B cell (primary cell): ENCODE measurements at regions not wholly inside any gene's neighbourhood (a gene's known extent, or its start where the extent isn't known, plus 50 kb on each side); places are given as distances from the start of the nearest gene placed in this dataset.

Source experiments
- ATAC-seq: fragments of 200-7000 bp; cut with Tn5 transposase; one replicate; pipeline ENCODE4 v1.10.0; 2021; ENCODE audit warnings: low read depth, mild to moderate bottlenecking, moderate number of reproducible peaks, moderate library complexity
- CTCF ChIA-PET: fragments of 350-600 bp; sonication (Branson Sonifier 250); formaldehyde crosslinking; loops from one replicate; lab custom pipeline; 2021; ENCODE audit warnings: antibody characterized with exemption, inconsistent platforms; lab: Charles Lee
- POLR2A ChIA-PET: fragments of 350-600 bp; sonication (Branson Sonifier 250); formaldehyde crosslinking; loops from one replicate; lab custom pipeline; 2021; ENCODE audit warnings: antibody characterized with exemption; lab: Charles Lee
- DNase-seq: peaks from one replicate; pipeline ENCODE4 v3.0.0; 2013
- H2AFZ ChIP-seq: 2 replicates; pipeline ENCODE4 v1.6.1; 2012; ENCODE audit warnings: mild to moderate bottlenecking, low read depth, low read length; ENCODE audit not compliant: insufficient read depth, poor library complexity, severe bottlenecking
- H3K27ac ChIP-seq, 2 donors: 1 replicate in 1 of 2; 2 replicates in 1 of 2; pipeline ENCODE4 v1.5.1; 2012 to 2013; ENCODE audit warnings: low read length in 2 of 2, mild to moderate bottlenecking in 2 of 2, moderate library complexity in 1 of 2
- H3K27me3 ChIP-seq, 4 experiments: fragments of 200-600 bp in 1 of 4; sonication (generic) in 1 of 4; replicated peaks in 1 of 4; 1 replicate in 2 of 4; 2 replicates in 2 of 4; pipeline versions ENCODE4 v1.6.1 to v1.7.0; 2013 to 2016; ENCODE audit warnings: low read length in 3 of 4, mild to moderate bottlenecking in 2 of 4, mixed read lengths in 1 of 4, moderate library complexity in 1 of 4; ENCODE audit not compliant: insufficient read depth in 4 of 4, control insufficient read depth in 3 of 4; ENCODE audit errors: control extremely low read depth in 1 of 4
- H3K36me3 ChIP-seq, 2 experiments: replicated peaks in 1 of 2; 1 replicate in 1 of 2; 2 replicates in 1 of 2; pipeline versions ENCODE4 v1.6.1 to v1.7.1; 2013; ENCODE audit warnings: low read length in 1 of 2; ENCODE audit not compliant: insufficient read depth in 2 of 2, control insufficient read depth in 1 of 2; ENCODE audit errors: control extremely low read depth in 1 of 2, extremely low read depth in 1 of 2
- H3K4me1 ChIP-seq, 2 donors: fragments of 200-600 bp in 1 of 2; sonication (generic) in 1 of 2; 1 replicate in 1 of 2; 2 replicates in 1 of 2; pipeline versions ENCODE4 v1.5.1 to v1.6.1; 2013 to 2017; ENCODE audit warnings: low read length in 2 of 2; ENCODE audit not compliant: control insufficient read depth in 2 of 2, insufficient read depth in 2 of 2
- H3K4me2 ChIP-seq: replicated peaks from 2 replicates; pipeline ENCODE3; 2012; ENCODE audit warnings: mild to moderate bottlenecking, low read depth, low read length; ENCODE audit not compliant: poor library complexity, severe bottlenecking
- H3K4me3 ChIP-seq, 5 experiments: fragments of 200-600 bp in 1 of 5; sonication (generic) in 1 of 5; 1 replicate in 3 of 5; 2 replicates in 2 of 5; pipeline versions ENCODE4 v1.5.1 to v1.7.0; 2011 to 2016; ENCODE audit warnings: low read length in 4 of 5, mild to moderate bottlenecking in 4 of 5, low read depth in 2 of 5, control low read depth in 1 of 5, moderate library complexity in 1 of 5; ENCODE audit not compliant: insufficient read depth in 1 of 5; ENCODE audit errors: control extremely low read depth in 1 of 5, extremely low read depth in 1 of 5
- H3K79me2 ChIP-seq: fragments of 200-600 bp; sonication (generic); one replicate; pipeline ENCODE4 v1.6.0; 2016; ENCODE audit warnings: low read length; ENCODE audit not compliant: control insufficient read depth, insufficient read depth
- H3K9ac ChIP-seq: fragments of 200-600 bp; sonication (generic); 2 replicates; pipeline ENCODE4 v1.6.1; 2017; ENCODE audit warnings: mild to moderate bottlenecking, low read length, moderate library complexity
- H3K9me3 ChIP-seq, 3 donors: one replicate each; pipeline versions ENCODE4 v1.6.1 to v1.7.1; 2013; ENCODE audit warnings: low read length in 2 of 3; ENCODE audit not compliant: control insufficient read depth in 2 of 3, insufficient read depth in 1 of 3; ENCODE audit errors: control extremely low read depth in 1 of 3
- H4K20me1 ChIP-seq: 2 replicates; pipeline ENCODE4 v1.6.0; 2012; ENCODE audit warnings: mild to moderate bottlenecking, low read length; ENCODE audit not compliant: insufficient read depth, control insufficient read depth, poor library complexity, severe bottlenecking
- H3K27ac Mint-ChIP-seq: one replicate; pipeline ENCODE4 v1.8.0; 2021; ENCODE audit warnings: mixed read lengths
- H3K27me3 Mint-ChIP-seq: one replicate; pipeline ENCODE4 v1.8.0; 2021; ENCODE audit warnings: mixed read lengths
- H3K4me1 Mint-ChIP-seq: one replicate; pipeline ENCODE4 v1.8.0; 2021; ENCODE audit warnings: mixed read lengths
- H3K4me3 Mint-ChIP-seq: one replicate; pipeline ENCODE4 v1.8.0; 2021; ENCODE audit warnings: mixed read lengths
- H3K9me3 Mint-ChIP-seq: one replicate; pipeline ENCODE4 v1.8.0; 2022; ENCODE audit warnings: mixed read lengths; ENCODE audit not compliant: insufficient read depth
- CTCF ChIP-seq: fragments of 200-600 bp; IDR thresholded peaks from one replicate; pipeline ENCODE4 v1.8.0; 2022; ENCODE audit warnings: antibody characterized with exemption, mild to moderate bottlenecking
- EZH2 ChIP-seq: IDR thresholded peaks from 2 replicates; pipeline ENCODE4 v1.6.1; 2012; ENCODE audit warnings: borderline replicate concordance, low read depth, mild to moderate bottlenecking, moderate library complexity, low read length; ENCODE audit not compliant: insufficient read depth, poor library complexity, severe bottlenecking
- WGBS: methylation state at CpG from one replicate; pipeline ENCODE4 v1.1.5; 2013; ENCODE audit warnings: missing lambda C conversion rate; ENCODE audit not compliant: insufficient coverage; 5-methylcytosine and 5-hydroxymethylcytosine counted together
- intact Hi-C: fragments of 100-400 bp; cut with micrococcal nuclease; formaldehyde crosslinking; loops from one replicate; pipeline ENCODE4 v1.10.0; 2022

GRCh38 chr9:742104-742503 is 99.4 kb upstream of the DMRT1 start:
- H3K79me2 ChIP-seq = no peaks in the 10 kb centered on the region
- ChIA-PET POLR2A (no interaction called here), CTCF (no interaction called here)
- H3K27ac ChIP-seq = no peak overlapping the region
- H4K20me1 ChIP-seq = no peaks in the 10 kb centered on the region
- no peak overlapping the region for H3K4me2 ChIP-seq
- WGBS = 97% methylated on average over 16 of the region's 16 CpGs
- intact Hi-C loops = no loop called here
- no peaks in the 10 kb centered on the region for H3K4me1 Mint-ChIP-seq
- no peak for DNase-seq
- H3K9ac ChIP-seq = no peak overlapping the region
- TF ChIP-seq CTCF (no peak), EZH2 (no peak)
- H3K27me3 ChIP-seq = no peaks in the 10 kb centered on the region
- no peak overlapping the region for H3K4me3 Mint-ChIP-seq
- no peak overlapping the region for H3K4me3 ChIP-seq
- H3K27ac Mint-ChIP-seq = no peak overlapping the region
- ATAC-seq = no peak
- H3K9me3 Mint-ChIP-seq = no peaks in the 10 kb centered on the region
- no peaks in the 10 kb centered on the region for H3K4me1 ChIP-seq
- H3K36me3 ChIP-seq = no peaks in the 10 kb centered on the region
- H3K27me3 Mint-ChIP-seq = no peaks in the 10 kb centered on the region
- no peaks in the 10 kb centered on the region for H3K9me3 ChIP-seq
- no peak overlapping the region for H2AFZ ChIP-seq

GRCh38 chr9:742914-743589 is 98.4 kb upstream of the DMRT1 start:
- no peaks in the 10 kb centered on the region for H3K27me3 Mint-ChIP-seq
- no peaks in the 10 kb centered on the region for H3K4me1 Mint-ChIP-seq
- no peaks in the 10 kb centered on the region for H3K79me2 ChIP-seq
- ATAC-seq = no peak
- WGBS = 93% methylated on average over 3 of the region's 8 CpGs
- no peaks in the 10 kb centered on the region for H4K20me1 ChIP-seq
- H3K4me2 ChIP-seq = no peak overlapping the region
- no peak overlapping the region for H3K9ac ChIP-seq
- no peaks in the 10 kb centered on the region for H3K9me3 ChIP-seq
- H2AFZ ChIP-seq = no peak overlapping the region
- no peak overlapping the region for H3K4me3 ChIP-seq
- no peaks in the 10 kb centered on the region for H3K27me3 ChIP-seq
- no peak overlapping the region for H3K4me3 Mint-ChIP-seq
- H3K27ac ChIP-seq = no peak overlapping the region
- TF ChIP-seq EZH2 (no peak), CTCF (no peak)
- intact Hi-C loops = no loop called here
- CTCF ChIA-PET = no interaction called here
- POLR2A ChIA-PET = no interaction called here
- no peaks in the 10 kb centered on the region for H3K4me1 ChIP-seq
- no peak overlapping the region for H3K27ac Mint-ChIP-seq
- H3K36me3 ChIP-seq = no peaks in the 10 kb centered on the region
- H3K9me3 Mint-ChIP-seq = no peaks in the 10 kb centered on the region
- DNase-seq = no peak
